GM18861 (cell line): ENCODE measurements at regions not wholly inside any gene's neighbourhood (a gene's known extent, or its start where the extent isn't known, plus 50 kb on each side); places are given as distances from the start of the nearest gene placed in this dataset.

Experiments used
- ATAC-seq: cut with Tn5 transposase; IDR thresholded peaks from one replicate; pipeline ENCODE4 v1.9.1; 2021; ENCODE audit not compliant: unreplicated experiment

DNA sequence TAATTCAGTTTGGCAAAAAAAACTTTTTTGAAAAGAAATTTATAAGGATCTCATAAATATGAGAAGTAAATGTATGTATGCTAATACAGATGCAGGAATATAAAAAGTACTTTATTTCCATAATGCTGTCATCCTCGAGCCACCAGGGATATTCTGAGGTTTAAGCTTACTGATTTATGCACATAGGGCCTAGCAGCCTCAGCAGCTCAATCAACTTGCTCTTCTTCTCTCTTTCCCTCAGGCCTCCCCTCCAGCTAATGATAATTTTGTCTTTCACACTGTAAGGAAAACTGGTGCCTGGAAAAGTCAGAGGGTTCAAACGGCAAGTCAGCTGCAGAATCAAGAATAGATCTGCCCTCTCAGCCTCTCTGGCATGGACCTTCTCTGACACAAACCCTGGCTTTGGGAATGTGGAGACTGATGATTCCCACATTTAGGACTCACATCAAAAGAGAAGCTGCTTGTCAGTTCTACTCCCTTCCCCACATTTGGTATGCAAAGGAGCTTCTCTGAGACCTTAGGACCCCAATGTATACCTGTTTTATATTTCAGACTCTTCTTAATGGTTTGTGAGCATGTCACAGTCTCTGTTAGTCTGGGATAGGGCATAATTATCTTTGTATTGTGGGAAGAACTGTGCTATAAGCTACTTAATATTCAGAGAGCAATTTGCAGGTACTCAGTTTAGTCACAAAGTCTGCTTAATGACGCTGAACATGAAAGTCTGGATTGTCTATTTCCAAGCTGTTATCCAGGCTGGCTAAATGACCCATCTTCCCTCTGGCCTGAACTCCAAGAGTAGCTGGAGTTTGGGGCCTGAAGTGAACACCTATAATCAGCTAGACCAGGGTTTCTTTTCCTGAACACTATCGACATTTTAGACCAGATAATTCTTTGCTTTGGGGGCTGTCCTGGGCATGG lies 52.1 kb upstream of the DIPK1A start:
- no peak for ATAC-seq

DNA sequence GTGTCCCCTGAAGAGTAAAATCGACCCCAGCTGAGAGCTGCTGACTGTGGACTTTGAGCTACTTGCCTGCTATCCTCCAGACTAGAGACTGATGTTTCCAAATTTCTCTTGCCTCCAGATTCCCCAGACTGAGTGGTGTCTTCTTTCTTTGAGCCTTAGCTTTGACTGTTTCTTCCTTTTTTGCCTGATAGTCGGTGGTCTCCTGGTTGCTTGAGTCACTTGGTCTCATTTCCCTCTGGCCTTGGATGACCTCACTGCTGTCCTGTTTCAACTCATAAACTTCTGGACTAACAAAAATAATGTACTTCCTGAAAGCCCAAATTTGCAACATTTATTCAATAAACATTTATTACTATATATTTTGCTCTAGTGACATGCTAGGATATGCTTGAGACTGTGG lies 52.9 kb upstream of the DIPK1A start:
- ATAC-seq, result no peak

DNA sequence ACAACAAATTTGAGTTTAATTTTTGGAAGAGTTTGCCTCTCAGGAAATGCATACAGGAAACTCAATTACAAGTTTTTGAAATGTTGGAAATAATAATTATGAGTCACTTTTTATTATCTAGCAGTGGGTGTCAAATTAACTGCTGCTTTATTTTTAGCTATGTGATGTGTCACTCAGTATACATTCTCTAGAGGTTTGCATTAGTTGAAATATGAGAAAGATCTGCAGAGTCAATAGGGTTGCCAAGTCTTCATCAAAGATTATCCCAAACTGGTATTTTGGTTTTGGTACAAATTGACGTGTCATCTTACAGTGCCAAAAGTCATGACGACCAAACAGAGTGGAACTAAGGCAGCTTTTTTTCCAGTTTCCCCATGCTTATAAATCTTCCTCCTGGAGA lies 54.3 kb upstream of the DIPK1A start:
- ATAC-seq, result no peak

DNA sequence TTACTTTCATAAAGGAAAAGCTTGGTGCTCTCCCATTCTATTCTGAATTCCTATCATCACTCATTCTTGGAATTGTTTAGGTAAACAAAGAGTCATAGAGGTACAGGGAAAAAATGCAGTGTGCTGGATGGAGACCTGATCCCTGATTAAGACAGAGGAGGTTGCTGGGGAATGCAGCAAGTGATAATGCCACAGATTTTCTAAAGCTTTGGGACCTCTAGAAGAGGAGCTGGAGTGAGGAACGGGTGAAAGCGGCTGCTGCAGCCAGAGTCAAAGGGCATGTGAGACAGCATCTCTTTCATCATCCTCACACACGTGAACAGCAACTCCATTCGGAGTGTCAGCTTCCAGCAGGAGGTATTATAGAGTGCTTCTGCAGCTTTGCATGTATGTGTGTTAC lies 54.9 kb upstream of the DIPK1A start:
- ATAC-seq, result no peak

DNA sequence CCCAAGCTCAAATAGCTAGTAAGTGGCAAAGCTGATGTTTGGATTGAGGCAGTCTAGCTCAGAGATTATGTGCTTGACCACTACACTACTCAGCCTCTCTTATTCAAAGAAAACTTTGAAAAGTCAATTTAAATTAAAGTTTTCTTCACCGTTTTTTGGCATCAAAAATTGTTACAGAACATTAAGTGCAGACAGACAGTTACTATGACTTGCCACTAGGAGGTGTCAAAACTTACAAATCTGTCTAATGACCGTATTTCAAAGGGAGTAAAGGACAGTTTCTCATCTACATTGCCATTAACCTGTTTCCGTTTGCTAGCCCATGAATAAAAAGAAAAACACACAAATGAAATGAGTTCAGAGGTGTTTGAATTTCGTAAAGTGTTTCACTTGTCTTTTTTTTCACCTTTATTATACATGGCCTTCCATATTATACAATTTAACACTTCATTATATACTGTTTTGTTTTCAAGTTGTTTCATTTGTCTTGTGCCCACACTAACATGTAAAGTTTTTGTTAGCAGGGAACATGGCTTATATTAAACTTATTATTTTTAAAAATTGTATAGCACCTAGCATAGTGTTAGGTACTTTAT lies 57.4 kb upstream of the MTF2 start:
- peak; percentile 84 for ATAC-seq

DNA sequence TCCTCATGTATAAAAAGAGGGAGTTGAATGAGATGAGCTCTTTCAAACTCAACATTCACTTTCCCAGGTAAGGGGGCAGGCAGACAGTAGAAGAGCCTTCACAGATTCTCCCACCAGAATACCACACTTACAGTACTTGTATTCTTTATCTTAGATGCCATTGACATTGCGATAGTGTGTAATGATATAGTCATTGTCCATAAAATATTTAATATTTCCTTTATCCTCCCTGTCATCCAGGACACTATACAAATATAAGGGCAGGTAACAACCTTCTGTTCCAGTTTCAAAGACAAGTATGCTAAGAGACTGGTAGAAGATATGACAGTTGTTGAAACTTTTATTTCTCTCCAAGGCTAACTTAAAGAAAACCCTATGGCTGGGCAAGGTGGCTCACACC lies 56.5 kb upstream of the MTF2 start:
- no peak for ATAC-seq

DNA sequence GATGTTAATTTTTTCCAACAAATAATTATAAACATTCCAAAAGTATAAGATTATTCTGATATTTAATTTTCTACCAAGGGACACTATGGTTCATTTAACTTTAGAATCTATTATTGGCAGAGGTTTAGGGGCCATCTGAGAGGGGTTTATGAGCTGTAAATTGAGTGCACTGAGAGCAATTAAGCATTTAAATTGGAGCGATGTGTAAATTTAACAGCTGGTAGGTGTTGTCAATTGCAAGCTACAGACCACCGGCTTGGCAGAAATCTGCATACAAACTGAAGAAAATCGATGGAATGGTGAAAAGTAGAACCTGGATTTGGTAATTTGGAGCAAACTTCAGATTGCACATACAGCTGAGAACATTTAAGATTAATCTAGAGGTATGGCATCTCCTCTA lies 55.8 kb upstream of the MTF2 start:
- no peak for ATAC-seq

DNA sequence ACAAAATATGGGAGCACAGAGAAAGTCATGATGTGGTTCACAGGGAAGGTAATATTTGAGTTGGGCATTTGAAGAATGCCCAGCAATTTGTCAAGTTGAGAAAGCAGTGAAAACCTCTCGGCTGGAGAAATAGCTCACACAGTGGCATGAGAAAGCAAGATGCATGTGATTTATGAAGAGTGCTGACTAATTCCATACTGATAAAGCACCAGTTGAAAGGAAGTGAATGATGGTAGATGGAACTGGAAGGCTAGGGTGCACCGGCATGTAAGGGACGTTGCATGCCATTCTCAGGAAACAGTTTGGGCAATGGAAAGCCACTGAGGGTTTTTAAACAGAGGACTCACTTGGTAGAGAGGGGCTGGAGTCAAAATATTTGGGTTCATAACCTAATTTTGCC lies 53.5 kb upstream of the MTF2 start:
- ATAC-seq, result no peak

DNA sequence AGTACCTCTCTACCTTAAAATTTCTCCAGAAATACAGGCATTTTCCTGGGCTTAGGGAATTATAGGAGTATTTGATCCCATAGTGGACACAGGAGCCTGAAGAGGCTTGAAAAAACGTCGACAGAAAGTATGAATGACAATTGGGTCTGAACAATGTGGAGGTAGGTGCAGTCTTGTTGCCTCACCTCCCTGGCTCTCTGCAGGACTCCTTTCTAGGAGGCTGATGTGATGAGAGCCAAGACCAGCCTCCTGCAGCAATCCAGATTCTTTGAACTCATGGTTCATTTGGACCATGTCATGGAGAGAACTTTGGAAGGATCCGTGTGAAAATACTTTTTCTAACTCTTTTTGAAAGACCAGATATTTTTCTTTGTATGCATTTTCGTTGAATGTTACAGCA lies 50.5 kb upstream of the MTF2 start:
- ATAC-seq, result no peak
